ENCODE measurements at regions not wholly inside any gene's neighbourhood (a gene's known extent, or its start where the extent isn't known, plus 50 kb on each side); places are given as distances from the start of the nearest gene placed in this dataset.

DNA sequence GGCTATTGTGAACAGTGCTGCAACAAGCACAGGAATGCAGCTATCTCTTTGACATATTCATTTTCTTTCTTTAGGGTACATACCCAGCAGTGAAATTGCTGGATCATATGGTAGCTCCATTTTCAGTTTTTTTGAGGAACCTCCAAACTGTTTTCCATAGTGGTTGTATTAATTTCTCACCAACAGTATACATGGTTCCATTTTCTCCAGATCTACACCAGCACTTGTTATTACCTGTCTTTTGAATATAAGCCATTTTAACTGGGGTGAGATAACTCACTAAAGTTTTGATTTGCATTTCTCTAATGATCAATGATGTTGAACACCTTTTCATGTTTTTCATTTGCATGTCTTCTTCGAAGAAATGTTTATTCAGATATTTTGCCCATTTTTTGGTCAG lies 241.1 kb upstream of the AGTR2 start (continued):
- TF ChIP-seq ZBTB4 (CRISPR knock-in tag; IDR thresholded peaks at IDR 0.05) (no peak), SMC3 (IDR thresholded peaks at IDR 0.05; ENCODE audit: borderline replicate concordance, low read length) (no peak)

- ChIA-PET POLR2A (no interaction called here), SMC1A (ENCODE audit: uncharacterized antibody, unreplicated experiment) (no interaction called here), RAD21 (ENCODE audit: unreplicated experiment) (no interaction called here), CTCF (no interaction called here)
- 51% methylated on average over 5 of the region's 5 CpGs for WGBS (ENCODE audit: insufficient coverage, insufficient replicate concordance, low lambda C conversion rate, missing lambda C conversion rate)
- H3K27me3 ChIP-seq (replicated peaks in 1 of 2; ENCODE audit: control insufficient read depth in 2 of 2, insufficient read depth in 2 of 2, low read length in 1 of 2) = no peaks in the 10 kb centered on the region
- no peak overlapping the region for H2AFZ ChIP-seq (ENCODE audit: control insufficient read depth, low read depth, low read length)
- H3K36me3 ChIP-seq (ENCODE audit: control insufficient read depth in 2 of 2, insufficient read depth in 2 of 2, low read length in 1 of 2) = no peaks in the 10 kb centered on the region
- no TSS peak for BruUV-seq (replicated peaks)
- FAIRE-seq (no peak), ATAC-seq (no peak), DNase-seq (ENCODE audit: low read depth, low spot score) (no peak)
- no peak overlapping the region for H3K4me3 ChIP-seq
- peaks cover 11% of the 10 kb centered on the region; the same call in 1 of the 2 replicates for H3K4me1 ChIP-seq (ENCODE audit: control insufficient read depth, insufficient read depth, low read length)
- no peaks in the 10 kb centered on the region; the same call in 2 of the 3 replicates for H3K9me3 ChIP-seq (replicated peaks; ENCODE audit: control insufficient read depth, insufficient read depth, low read length)
- intact Hi-C loops (cut with micrococcal nuclease; ENCODE audit: unreplicated experiment) = no loop called here
- in situ Hi-C loops (cut with MboI) = no loop called here
- TF ChIP-seq CEBPB (IDR thresholded peaks at IDR 0.05; ENCODE audit: borderline replicate concordance in 1 of 2, low read depth in 2 of 2, low read length in 2 of 2) = no peak
- TF ChIP-seq, protein P1, sequence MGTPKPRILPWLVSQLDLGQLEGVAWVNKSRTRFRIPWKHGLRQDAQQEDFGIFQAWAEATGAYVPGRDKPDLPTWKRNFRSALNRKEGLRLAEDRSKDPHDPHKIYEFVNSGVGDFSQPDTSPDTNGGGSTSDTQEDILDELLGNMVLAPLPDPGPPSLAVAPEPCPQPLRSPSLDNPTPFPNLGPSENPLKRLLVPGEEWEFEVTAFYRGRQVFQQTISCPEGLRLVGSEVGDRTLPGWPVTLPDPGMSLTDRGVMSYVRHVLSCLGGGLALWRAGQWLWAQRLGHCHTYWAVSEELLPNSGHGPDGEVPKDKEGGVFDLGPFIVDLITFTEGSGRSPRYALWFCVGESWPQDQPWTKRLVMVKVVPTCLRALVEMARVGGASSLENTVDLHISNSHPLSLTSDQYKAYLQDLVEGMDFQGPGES (IDR thresholded peaks at IDR 0.05) = no peak
- TF ChIP-seq TAF1 (IDR thresholded peaks at IDR 0.05; ENCODE audit: borderline replicate concordance, low read depth, low read length) = no peak
- no peak for TF ChIP-seq POU2F2 (IDR thresholded peaks at IDR 0.05; ENCODE audit: borderline replicate concordance, low read depth, low read length)
- no peak for TF ChIP-seq ZNF207 (IDR thresholded peaks at IDR 0.05; ENCODE audit: borderline replicate concordance)
- no peak for TF ChIP-seq MEF2A (IDR thresholded peaks at IDR 0.05; ENCODE audit: insufficient read depth, low read depth, low read length)
- TF ChIP-seq FOXM1 (IDR thresholded peaks at IDR 0.05; ENCODE audit: low read depth, low read length) = no peak
- TF ChIP-seq NFXL1 (IDR thresholded peaks at IDR 0.05; ENCODE audit: borderline replicate concordance) = no peak
- no peak for TF ChIP-seq NR2C2 (IDR thresholded peaks at IDR 0.05; ENCODE audit: borderline replicate concordance, control insufficient read depth, insufficient read length, low read depth)
- TF ChIP-seq SUZ12 (IDR thresholded peaks at IDR 0.05; ENCODE audit: unreplicated experiment) = no peak
- no peak for TF ChIP-seq SPI1 (IDR thresholded peaks at IDR 0.05; ENCODE audit: borderline replicate concordance, insufficient read depth, low read depth, low read length)
- no peak for TF ChIP-seq SMC3 (IDR thresholded peaks at IDR 0.05; ENCODE audit: borderline replicate concordance, low read length)
- H3K4me2 ChIP-seq (ENCODE audit: control insufficient read depth, insufficient read depth) = no peak overlapping the region
- no peaks in the 10 kb centered on the region for H4K20me1 ChIP-seq (ENCODE audit: control insufficient read depth, insufficient read depth)
- H3K79me2 ChIP-seq (ENCODE audit: control insufficient read depth, insufficient read depth, low read length) = no peaks in the 10 kb centered on the region
- no peak overlapping the region for H3K27ac ChIP-seq (ENCODE audit: control insufficient read depth, insufficient read depth)
- H3K9ac ChIP-seq (ENCODE audit: control insufficient read depth, insufficient read depth, low read length) = no peak overlapping the region
These were observed 234.5 kb upstream of the AGTR2 start for GRCh38 chrX:115936008-115936407.

All from GM12878 (cell line).